Stimulated activated CD4-positive, alpha-beta T cell treated with anti-CD3 and anti-CD28 coated beads, Interleukin-15, amount 100 ng/mL, for 24 hours (primary cell): ENCODE measurements at regions not wholly inside any gene's neighbourhood (a gene's known extent, or its start where the extent isn't known, plus 50 kb on each side); places are given as distances from the start of the nearest gene placed in this dataset.
A peak's percentile ranks its signal among the peaks of the same experiment; 100 is the strongest.
"Not testable (repeated sequence)": the region's sequence is repeated elsewhere in the genome, so short reads cannot be mapped to it uniquely, and the experiment has no call there.

Experiments
- DNase-seq: peaks from one replicate; pipeline ENCODE4 v3.0.0-alpha.2; 2020

- peak; percentile 63 for DNase-seq
Measured at GRCh38 chr2:87498169-87498853, 249.6 kb upstream of the PLGLB2 start.

- not testable (repeated sequence) for DNase-seq
Measured at GRCh38 chr2:87498854-87499238, 249.0 kb upstream of the PLGLB2 start.

- DNase-seq, result not testable (repeated sequence)
Measured at GRCh38 chr2:87499860-87500259, 248.0 kb upstream of the PLGLB2 start.

GRCh38 chr2:87500421-87500820 lies 247.5 kb upstream of the PLGLB2 start:
- DNase-seq, result not testable (repeated sequence)

GRCh38 chr2:87500951-87501350 lies 246.9 kb upstream of the PLGLB2 start:
- not testable (repeated sequence) for DNase-seq

- DNase-seq, result not testable (repeated sequence)
Measured at GRCh38 chr2:87502948-87503347, 244.9 kb upstream of the PLGLB2 start.

- not testable (repeated sequence) for DNase-seq
Measured at GRCh38 chr2:87505239-87505638, 242.6 kb upstream of the PLGLB2 start.

- not testable (repeated sequence) for DNase-seq
Measured at GRCh38 chr2:87505909-87506308, 242.0 kb upstream of the PLGLB2 start.

GRCh38 chr2:87507378-87508348 lies 240.2 kb upstream of the PLGLB2 start:
- not testable (repeated sequence) for DNase-seq

GRCh38 chr2:87511195-87511778 lies 236.6 kb upstream of the PLGLB2 start:
- not testable (repeated sequence) for DNase-seq

GRCh38 chr2:87512864-87513530 lies 234.9 kb upstream of the PLGLB2 start:
- not testable (repeated sequence) for DNase-seq

- not testable (repeated sequence) for DNase-seq
Measured at GRCh38 chr2:87514034-87514433, 233.9 kb upstream of the PLGLB2 start.

- not testable (repeated sequence) for DNase-seq
Measured at GRCh38 chr2:87514515-87514914, 233.4 kb upstream of the PLGLB2 start.

GRCh38 chr2:87515226-87515625 lies 232.7 kb upstream of the PLGLB2 start:
- DNase-seq, result not testable (repeated sequence)

GRCh38 chr2:87515875-87516274 lies 232.0 kb upstream of the PLGLB2 start:
- not testable (repeated sequence) for DNase-seq

- DNase-seq, result not testable (repeated sequence)
Measured at GRCh38 chr2:87516369-87516967, 231.4 kb upstream of the PLGLB2 start.

- DNase-seq, result not testable (repeated sequence)
Measured at GRCh38 chr2:87517438-87517837, 230.4 kb upstream of the PLGLB2 start.

GRCh38 chr2:87518066-87518465 lies 229.8 kb upstream of the PLGLB2 start:
- DNase-seq, result not testable (repeated sequence)

GRCh38 chr2:87518547-87518946 lies 229.3 kb upstream of the PLGLB2 start:
- DNase-seq, result not testable (repeated sequence)

- DNase-seq, result not testable (repeated sequence)
Measured at GRCh38 chr2:87519158-87520011, 228.5 kb upstream of the PLGLB2 start.

- peak; percentile 75 for DNase-seq
Measured at GRCh38 chr2:87521057-87521456, 226.8 kb upstream of the PLGLB2 start.
